Astrocyte of the cerebellum (primary cell): ENCODE measurements at regions not wholly inside any gene's neighbourhood (a gene's known extent, or its start where the extent isn't known, plus 50 kb on each side); places are given as distances from the start of the nearest gene placed in this dataset.

Source experiments
- DNase-seq: peaks from one replicate; pipeline ENCODE4 v3.0.0-alpha.2; 2011; ENCODE audit warnings: low read depth
- H3K4me3 ChIP-seq: 2 replicates; pipeline ENCODE4 v1.5.1; 2011; ENCODE audit warnings: mild to moderate bottlenecking, low read depth, low read length, moderate library complexity
- CTCF ChIP-seq: IDR thresholded peaks from 2 replicates; pipeline ENCODE4 v1.5.1; 2012; ENCODE audit warnings: low read length, low read depth, moderate library complexity, mild to moderate bottlenecking; ENCODE audit errors: missing control alignments
- in situ Hi-C: cut with HindIII; loops from 2 replicates; pipeline ENCODE4 v1.10.0; 2017; ENCODE audit warnings: low sequenced_read_pairs

GRCh38 chr16:72679856-72680255 lies 368.1 kb downstream of the ZFHX3 start:
- H3K4me3 ChIP-seq = no peak overlapping the region
- in situ Hi-C loops = no loop called here
- no peak for TF ChIP-seq CTCF
- no peak for DNase-seq

GRCh38 chr16:72677662-72678447 lies 370.1 kb downstream of the ZFHX3 start:
- in situ Hi-C loops = no loop called here
- no peak overlapping the region for H3K4me3 ChIP-seq
- DNase-seq = no peak
- no peak for TF ChIP-seq CTCF

GRCh38 chr16:72673118-72673517 lies 374.8 kb downstream of the ZFHX3 start:
- in situ Hi-C loops = no loop called here
- no peak for TF ChIP-seq CTCF
- H3K4me3 ChIP-seq = no peak overlapping the region
- no peak for DNase-seq

GRCh38 chr16:72666267-72666666 lies 381.7 kb downstream of the ZFHX3 start:
- DNase-seq = no peak
- in situ Hi-C loops = no loop called here
- H3K4me3 ChIP-seq = no peak overlapping the region
- no peak for TF ChIP-seq CTCF

GRCh38 chr16:72665701-72666100 lies 382.2 kb downstream of the ZFHX3 start:
- no peak for TF ChIP-seq CTCF
- peak overlapping the region; percentile 87 for H3K4me3 ChIP-seq
- DNase-seq = no peak
- in situ Hi-C loops = no loop called here

DNA sequence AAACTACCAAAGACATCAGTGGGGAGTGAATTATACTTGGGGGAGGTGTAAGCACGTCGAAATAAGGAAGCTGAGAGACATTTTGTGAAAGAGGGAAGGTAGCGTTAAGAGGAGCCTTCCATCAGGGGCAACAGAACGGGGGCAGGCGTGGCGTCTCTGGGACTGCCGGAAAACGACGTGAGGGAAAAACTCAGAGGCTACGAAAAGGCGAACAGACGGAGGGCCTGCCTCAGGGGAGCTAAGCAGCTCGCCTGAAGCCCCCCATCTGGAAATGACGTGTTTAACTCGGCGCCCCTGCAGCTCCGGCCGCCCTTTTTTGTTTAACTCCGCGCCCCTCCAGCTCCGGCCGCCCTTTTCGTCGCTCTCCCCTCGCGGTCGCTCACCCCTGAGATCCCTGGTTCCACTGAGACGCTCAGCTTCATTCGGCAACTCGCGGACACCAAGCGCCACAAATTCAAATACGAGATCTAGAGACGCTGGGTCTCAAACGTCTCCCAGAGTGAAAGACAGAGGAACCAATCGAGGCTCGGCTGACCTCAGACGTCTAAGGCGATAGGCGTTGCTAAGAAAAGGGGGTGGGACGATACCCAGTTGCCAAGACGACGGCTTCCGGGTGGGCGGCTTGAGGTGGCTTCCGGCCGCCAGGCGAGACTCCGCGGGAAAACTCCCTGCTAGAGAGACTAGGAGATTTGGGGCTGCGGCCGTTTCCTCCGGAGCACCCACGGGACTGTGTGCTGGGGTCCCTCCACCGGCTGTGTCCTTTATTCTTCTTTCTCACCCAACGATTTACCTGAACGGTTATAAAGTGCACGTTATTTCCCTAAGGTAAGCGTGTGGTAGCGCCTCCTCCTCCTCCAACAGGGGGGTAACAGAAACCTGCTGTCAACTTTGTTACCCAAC lies 383.2 kb downstream of the ZFHX3 start:
- peak overlapping the region; percentile 87 for H3K4me3 ChIP-seq
- in situ Hi-C loops = no loop called here
- peak; percentile 12 for TF ChIP-seq CTCF
- DNase-seq = peak; percentile 99
